SK-N-SH (cell line): ENCODE measurements at regions not wholly inside any gene's neighbourhood (a gene's known extent, or its start where the extent isn't known, plus 50 kb on each side); places are given as distances from the start of the nearest gene placed in this dataset.

Experiments
- CTCF ChIA-PET: fragments of 300-600, 350-600 bp; formaldehyde crosslinking; extraction: SDS; loops from one replicate; lab custom pipeline; 2021; lab: Yijun Ruan, JAX
- POLR2A ChIA-PET: fragments of 350-600 bp; sonication (Branson Sonifier 250); formaldehyde crosslinking; extraction: SDS; loops from one replicate; lab custom pipeline; 2020; ENCODE audit warnings: antibody characterized with exemption, inconsistent platforms; lab: Yijun Ruan, JAX
- DNase-seq: peaks from one replicate; pipeline ENCODE4 v3.0.0; 2012
- H2AFZ ChIP-seq: fragments of 200-600 bp; sonication (generic); 2 replicates; pipeline ENCODE4 v1.8.1; 2016; ENCODE audit warnings: antibody characterized with exemption, mild to moderate bottlenecking, low read depth
- H3F3A ChIP-seq: fragments of 200-600 bp; sonication (generic); replicated peaks from 2 replicates; pipeline ENCODE3; 2016; ENCODE audit warnings: antibody characterized with exemption, mild to moderate bottlenecking; ENCODE audit not compliant: insufficient read depth
- H3K27ac ChIP-seq, 2 experiments: fragments of 200-500 bp in 1 of 2; fragments of 200-600 bp in 1 of 2; sonication (Bioruptor generic) in 1 of 2; sonication (generic), shearing (Covaris generic) in 1 of 2; 2 replicates each; pipeline versions ENCODE4 v1.5.1 to v1.6.1; 2014 to 2016; ENCODE audit warnings: low read depth in 2 of 2, inconsistent platforms in 1 of 2, low read length in 1 of 2, mild to moderate bottlenecking in 1 of 2, mixed read lengths in 1 of 2
- H3K27me3 ChIP-seq: fragments of 200-600 bp; sonication (generic), shearing (Covaris generic); 2 replicates; pipeline ENCODE4 v1.6.1; 2016; ENCODE audit warnings: mixed run types; ENCODE audit not compliant: insufficient read depth
- H3K36me3 ChIP-seq, 2 experiments: fragments of 200-500 bp in 1 of 2; fragments of 200-600 bp in 1 of 2; sonication (Bioruptor generic) in 1 of 2; sonication (generic) in 1 of 2; replicated peaks in 1 of 2; 2 replicates each; pipeline versions ENCODE3 to v1.5.1; 2014 to 2016; ENCODE audit warnings: low read length in 1 of 2, mild to moderate bottlenecking in 1 of 2; ENCODE audit not compliant: insufficient read depth in 2 of 2, control insufficient read depth in 1 of 2
- H3K4me1 ChIP-seq, 2 experiments: fragments of 200-500 bp in 1 of 2; fragments of 200-600 bp in 1 of 2; sonication (Bioruptor generic) in 1 of 2; sonication (generic), shearing (Covaris generic) in 1 of 2; 2 replicates each; pipeline versions ENCODE4 v1.5.1 to v1.6.1; 2014 to 2016; ENCODE audit warnings: low read depth in 1 of 2, low read length in 1 of 2, mixed run types in 1 of 2; ENCODE audit not compliant: insufficient read depth in 2 of 2, control insufficient read depth in 1 of 2
- H3K4me2 ChIP-seq: fragments of 200-600 bp; sonication (generic), shearing (Covaris generic); 2 replicates; pipeline ENCODE4 v1.6.1; 2017; ENCODE audit warnings: mixed run types
- H3K4me3 ChIP-seq, 2 experiments: fragments of 200-500 bp in 1 of 2; fragments of 200-600 bp in 1 of 2; sonication (Bioruptor generic) in 1 of 2; sonication (generic), shearing (Covaris generic) in 1 of 2; 2 replicates each; pipeline versions ENCODE4 v1.5.1 to v1.8.1; 2014 to 2016; ENCODE audit warnings: low read depth in 2 of 2, inconsistent platforms in 1 of 2, low read length in 1 of 2, mild to moderate bottlenecking in 1 of 2, mixed read lengths in 1 of 2, moderate library complexity in 1 of 2
- H3K79me2 ChIP-seq: fragments of 200-600 bp; sonication (generic); 2 replicates; pipeline ENCODE4 v1.8.1; 2017; ENCODE audit warnings: mild to moderate bottlenecking; ENCODE audit not compliant: insufficient read depth
- H3K9ac ChIP-seq: fragments of 200-600 bp; sonication (generic); 2 replicates; pipeline ENCODE4 v1.6.1; 2017; ENCODE audit warnings: mixed run types
- H3K9me2 ChIP-seq: fragments of 200-600 bp; sonication (generic); 2 replicates; pipeline ENCODE4 v1.6.1; 2017; ENCODE audit warnings: mixed run types
- H3K9me3 ChIP-seq: fragments of 200-600 bp; sonication (generic); 2 replicates; pipeline ENCODE4 v1.6.1; 2017; ENCODE audit warnings: mixed run types, mild to moderate bottlenecking, moderate library complexity
- H4K20me1 ChIP-seq: fragments of 200-600 bp; sonication (generic); 2 replicates; pipeline ENCODE4 v1.6.1; 2017; ENCODE audit warnings: mild to moderate bottlenecking, mixed run types; ENCODE audit not compliant: insufficient read depth
- CTCF ChIP-seq: fragments of 200-600 bp; sonication (generic); IDR thresholded peaks from 2 replicates; pipeline ENCODE4 v1.6.1; 2017; ENCODE audit warnings: antibody characterized with exemption, mild to moderate bottlenecking, moderate library complexity
- ELF1 ChIP-seq: IDR thresholded peaks from 2 replicates; pipeline ENCODE4 v1.4.0; 2012
- EP300 ChIP-seq, 2 experiments: IDR thresholded peaks; 2 replicates each; pipeline versions ENCODE4 v1.4.0 to v1.6.1; 2012; ENCODE audit warnings: borderline replicate concordance in 1 of 2, low read depth in 1 of 2, low read length in 1 of 2
- EZH2phosphoT487 ChIP-seq: fragments of 200-600 bp; sonication (generic); IDR thresholded peaks from 2 replicates; pipeline ENCODE4 v1.6.1; 2017; ENCODE audit warnings: low read depth, mixed run types, mild to moderate bottlenecking, antibody characterized with exemption, moderate library complexity, borderline replicate concordance
- FOSL2 ChIP-seq: IDR thresholded peaks from 2 replicates; pipeline ENCODE4 v1.4.0; 2012; ENCODE audit warnings: low read depth, mild to moderate bottlenecking, moderate library complexity, borderline replicate concordance
- FOXJ3 ChIP-seq: sonication (generic); formaldehyde crosslinking; IDR thresholded peaks from 2 replicates; pipeline ENCODE4 v1.5.1; 2020; ENCODE audit warnings: mild to moderate bottlenecking, missing genetic modification reagents
- FOXM1 ChIP-seq: IDR thresholded peaks from 2 replicates; pipeline ENCODE4 v1.4.0; 2012; ENCODE audit warnings: low read depth, mild to moderate bottlenecking
- GABPA ChIP-seq: IDR thresholded peaks from 2 replicates; pipeline ENCODE4 v1.4.0; 2012; ENCODE audit warnings: low read depth, mild to moderate bottlenecking
- GATA2 ChIP-seq: sonication (generic); formaldehyde crosslinking; IDR thresholded peaks from 2 replicates; pipeline ENCODE4 v1.5.0; 2020; ENCODE audit warnings: mild to moderate bottlenecking, missing genetic modification reagents
- IRF3 ChIP-seq: fragments of 150-350 bp; IDR thresholded peaks from 2 replicates; pipeline ENCODE4 v1.6.1; 2016; ENCODE audit warnings: mild to moderate bottlenecking, low read depth, low read length
- MAX ChIP-seq: IDR thresholded peaks from 2 replicates; pipeline ENCODE4 v1.4.0; 2012; ENCODE audit warnings: low read depth
- MEF2A ChIP-seq: IDR thresholded peaks from 2 replicates; pipeline ENCODE4 v1.4.0; 2012; ENCODE audit warnings: low read depth, borderline replicate concordance
- MXI1 ChIP-seq: IDR thresholded peaks from 2 replicates; pipeline ENCODE4 v1.6.1; 2012; ENCODE audit warnings: mild to moderate bottlenecking, low read depth, low read length, improper control_type of control experiment
- NFIC ChIP-seq: IDR thresholded peaks from 2 replicates; pipeline ENCODE4 v1.4.0; 2012; ENCODE audit warnings: borderline replicate concordance
- POLR2AphosphoS5 ChIP-seq: IDR thresholded peaks from 2 replicates; pipeline ENCODE4 v1.6.1; 2012; ENCODE audit warnings: low read depth, low read length
- RCOR1 ChIP-seq: fragments of 150-350 bp; IDR thresholded peaks from 2 replicates; pipeline ENCODE4 v1.6.1; 2017; ENCODE audit warnings: antibody characterized with exemption, low read length
- REST ChIP-seq: IDR thresholded peaks from 2 replicates; pipeline ENCODE4 v1.6.1; 2012; ENCODE audit warnings: mild to moderate bottlenecking, low read depth, low read length, moderate library complexity
- RFX5 ChIP-seq: IDR thresholded peaks from 2 replicates; pipeline ENCODE4 v1.6.1; 2012; ENCODE audit warnings: mild to moderate bottlenecking, improper control_type of control experiment, low read length
- RXRA ChIP-seq: IDR thresholded peaks from 2 replicates; pipeline ENCODE4 v1.4.0; 2012; ENCODE audit warnings: low read depth, mild to moderate bottlenecking, borderline replicate concordance
- SMC3 ChIP-seq: IDR thresholded peaks from 2 replicates; pipeline ENCODE4 v1.6.1; 2012; ENCODE audit warnings: low read depth, low read length, improper control_type of control experiment
- TCF12 ChIP-seq: IDR thresholded peaks from 2 replicates; pipeline ENCODE4 v1.4.0; 2012
- YY1 ChIP-seq: IDR thresholded peaks from 2 replicates; pipeline ENCODE4 v1.4.0; 2012; ENCODE audit warnings: low read depth, mild to moderate bottlenecking
- WGBS: methylation state at CpG from one replicate; pipeline ENCODE4 v1.1.6; 2017; ENCODE audit warnings: low lambda C conversion rate; 5-methylcytosine and 5-hydroxymethylcytosine counted together

GRCh38 chr4:175246941-175247340, 328.8 kb downstream of the ADAM29 start:
- Histone ChIP-seq H2AFZ (no peak overlapping the region), H3K4me1 (no peaks in the 10 kb centered on the region), H3K27me3 (no peaks in the 10 kb centered on the region), H3K27ac (no peak overlapping the region), H3K79me2 (no peaks in the 10 kb centered on the region), H3F3A (no peaks in the 10 kb centered on the region), H4K20me1 (no peaks in the 10 kb centered on the region), H3K36me3 (no peaks in the 10 kb centered on the region), H3K4me3 (no peak overlapping the region), H3K9ac (no peak overlapping the region), H3K9me3 (no peaks in the 10 kb centered on the region), H3K9me2 (no peaks in the 10 kb centered on the region), H3K4me2 (no peak overlapping the region)
- WGBS = 26% methylated on average over 3 of the region's 3 CpGs
- DNase-seq = no peak
- ChIA-PET POLR2A (no interaction called here), CTCF (no interaction called here)
- TF ChIP-seq SMC3 (no peak), GATA2 (CRISPR knock-in tag) (no peak), RCOR1 (no peak), RFX5 (no peak), POLR2AphosphoS5 (no peak), IRF3 (no peak), GABPA (no peak), MEF2A (no peak), TCF12 (no peak), ELF1 (no peak), YY1 (no peak), MXI1 (no peak), REST (no peak), FOXJ3 (CRISPR knock-in tag) (no peak), FOXM1 (no peak)
- TF ChIP-seq, all 33 proteins: peak for 0

GRCh38 chr4:175252642-175253041, 334.5 kb downstream of the ADAM29 start:
- no peak for DNase-seq
- 29% methylated on average over 5 of the region's 5 CpGs for WGBS
- CTCF ChIA-PET = interaction anchor here (1.9 kb wide), 1 partner anchor 488 kb away, joined by 9 read pairs; no protein-coding TSS in a partner anchor

More at GRCh38 chr4:175252642-175253041, 334.5 kb downstream of the ADAM29 start:
- Histone ChIP-seq H3K4me2 (no peak overlapping the region), H3K9me3 (no peaks in the 10 kb centered on the region), H3K36me3 (no peaks in the 10 kb centered on the region), H2AFZ (no peak overlapping the region), H3K27me3 (no peaks in the 10 kb centered on the region), H3K4me1 (no peaks in the 10 kb centered on the region), H4K20me1 (no peaks in the 10 kb centered on the region), H3K9me2 (no peaks in the 10 kb centered on the region), H3K27ac (no peak overlapping the region), H3F3A (no peaks in the 10 kb centered on the region), H3K4me3 (no peak overlapping the region), H3K79me2 (no peaks in the 10 kb centered on the region), H3K9ac (no peak overlapping the region)
- TF ChIP-seq FOSL2 (no peak), MEF2A (no peak), GABPA (no peak), YY1 (no peak), CTCF (no peak), EZH2phosphoT487 (no peak), MAX (no peak), NFIC (no peak), EP300 (IDR thresholded peaks at IDR 0.05; ENCODE audit: borderline replicate concordance in 1 of 2, low read depth in 1 of 2, low read length in 1 of 2) (no peak), MXI1 (no peak), RFX5 (no peak), RXRA (no peak)
- POLR2A ChIA-PET = no interaction called here
